SH-SY5Y (cell line): ENCODE measurements at regions not wholly inside any gene's neighbourhood (a gene's known extent, or its start where the extent isn't known, plus 50 kb on each side); places are given as distances from the start of the nearest gene placed in this dataset.

Experiments
- GATA2 ChIP-seq: IDR thresholded peaks from 2 replicates; pipeline ENCODE4 v1.6.1; 2011; ENCODE audit warnings: mild to moderate bottlenecking, low read depth, low read length
- GATA3 ChIP-seq: IDR thresholded peaks from 2 replicates; pipeline ENCODE4 v1.6.1; 2011; ENCODE audit warnings: low read depth, mild to moderate bottlenecking, low read length, moderate library complexity

DNA sequence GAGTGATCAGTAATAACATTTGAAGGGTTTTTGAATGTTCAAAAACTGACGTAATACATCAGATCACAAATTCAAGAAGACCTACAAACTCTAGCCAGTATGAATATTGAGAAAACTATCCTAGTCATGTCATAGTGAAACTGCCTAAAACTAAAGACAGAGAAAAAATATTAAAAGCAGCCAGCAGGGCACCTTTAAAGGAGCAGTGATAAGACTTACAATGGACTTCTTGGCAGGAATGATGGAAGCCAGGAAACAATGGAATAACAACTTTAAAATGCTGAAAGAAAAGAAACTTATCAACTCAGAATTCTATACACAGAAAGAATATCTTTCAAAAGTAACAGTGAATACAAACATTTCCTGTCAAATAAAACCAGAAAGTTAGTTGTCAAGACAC, 78.3 kb upstream of the CTBP2 start:
- TF ChIP-seq GATA3 = no peak
- no peak for TF ChIP-seq GATA2
